ENCODE measurements at regions not wholly inside any gene's neighbourhood (a gene's known extent, or its start where the extent isn't known, plus 50 kb on each side); places are given as distances from the start of the nearest gene placed in this dataset.

DNA sequence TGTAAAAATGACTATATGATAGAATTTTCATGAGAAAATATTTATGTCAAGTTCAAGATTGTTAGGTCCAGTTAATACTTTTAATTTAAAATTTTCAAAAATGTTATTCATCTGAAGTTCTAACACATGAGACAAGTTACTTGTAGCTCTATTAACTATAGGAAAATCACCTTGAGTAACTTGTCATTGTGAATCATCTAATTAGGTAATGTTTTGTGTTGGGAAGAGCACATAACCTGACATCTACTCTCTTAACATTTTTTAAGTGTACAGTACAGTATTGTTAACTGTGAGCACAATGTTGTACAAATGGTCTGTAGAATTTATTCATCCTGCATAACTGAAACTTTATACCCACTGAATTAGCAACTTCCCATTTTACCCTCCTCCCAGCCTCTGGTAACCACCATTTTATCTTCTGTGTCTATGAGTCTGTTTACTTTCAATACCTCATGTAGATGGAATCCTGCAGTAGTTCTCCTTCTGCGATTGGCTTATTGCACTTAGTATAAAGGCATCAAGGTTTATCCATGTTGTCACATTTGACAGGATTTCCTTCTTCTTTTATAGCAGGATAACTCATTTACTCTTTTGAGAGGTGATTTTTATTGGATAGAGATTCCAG, 54.6 kb downstream of the ARL4A start:
- Histone ChIP-seq H3K36me3 (ENCODE audit: control insufficient read depth in 2 of 2, extremely low read depth in 1 of 2, insufficient read depth in 2 of 2, low read length in 2 of 2) (no peaks in the 10 kb centered on the region), H2AFZ (ENCODE audit: low read depth, low read length) (peak overlapping the region; percentile 15), H3K27ac (ENCODE audit: insufficient read depth, low read depth, low read length) (no peak overlapping the region), H3K9ac (replicated peaks; ENCODE audit: extremely low read depth, insufficient read depth, low read length) (no peak overlapping the region), H3K79me2 (ENCODE audit: control insufficient read depth, insufficient read depth, low read length) (no peaks in the 10 kb centered on the region), H4K20me1 (replicated peaks; ENCODE audit: control insufficient read depth, extremely low read depth, insufficient read depth, low read length) (no peaks in the 10 kb centered on the region), H3K4me2 (ENCODE audit: insufficient read depth, low read length) (no peak overlapping the region), H3K27me3 (ENCODE audit: control insufficient read depth in 2 of 2, insufficient read depth in 2 of 2, low read length in 2 of 2) (no peaks in the 10 kb centered on the region), H3K4me1 (ENCODE audit: control insufficient read depth, extremely low read depth, insufficient read depth, low read length) (peaks cover 8% of the 10 kb centered on the region), H3K9me1 (replicated peaks; ENCODE audit: control insufficient read depth, extremely low read depth, insufficient read depth, low read length) (no peaks in the 10 kb centered on the region), H3K4me3 (replicated peaks in 1 of 3; ENCODE audit: insufficient read depth in 1 of 3, low read depth in 1 of 3, low read length in 3 of 3) (no peak overlapping the region), H3K9me3 (replicated peaks; ENCODE audit: control insufficient read depth, insufficient read depth, low read length) (no peaks in the 10 kb centered on the region)
- ChIA-PET CTCF (interaction anchor here (1.2 to 1.3 kb wide), 2 partner anchors 29 to 55 kb away, joined by 3 to 4 read pairs; partner anchors contain the start of gene ARL4A), POLR2A (no interaction called here)
- DNase-seq (ENCODE audit: low read depth, low spot score): peak; percentile 78
- no peak for FAIRE-seq
- no TSS peak for BruUV-seq (replicated peaks)
- intact Hi-C loops (cut with micrococcal nuclease): no loop called here
- dilution Hi-C loops (cut with MboI; ENCODE audit: extremely low pct_ligation_motif_present, low sequenced_read_pairs): no loop called here
- TF ChIP-seq EZH2 (IDR thresholded peaks at IDR 0.05; ENCODE audit: borderline replicate concordance, low read depth, low read length, severe bottlenecking) (no peak), POLR2A (IDR thresholded peaks at IDR 0.05; ENCODE audit: low read depth, low read length) (no peak)

DNA sequence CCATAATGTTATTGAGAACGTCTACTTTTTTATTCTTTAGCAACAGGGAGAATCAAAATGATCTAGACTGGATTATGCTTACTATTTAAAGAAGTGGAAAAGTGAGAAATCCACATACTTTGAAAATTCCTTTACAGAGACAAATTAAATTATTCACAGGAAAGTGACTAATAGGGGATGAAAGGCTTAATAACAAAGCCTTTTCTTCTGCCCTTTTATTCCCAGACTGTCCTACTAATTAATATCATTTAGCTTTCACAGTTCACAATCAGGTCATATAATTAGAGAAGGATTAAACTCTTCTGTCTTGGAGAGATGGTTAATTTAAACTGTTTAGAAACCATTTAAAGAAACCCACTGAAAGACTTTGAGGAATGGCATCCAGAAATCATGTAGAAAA, 58.8 kb downstream of the ARL4A start:
- CTCF ChIA-PET: interaction anchor here (0.9 to 1.7 kb wide), 7 partner anchors 18 to 372 kb away, joined by 3 to 9 read pairs (median 3); no protein-coding TSS in a partner anchor

More for the DNA sequence above, 58.8 kb downstream of the ARL4A start:
- TF ChIP-seq EZH2 (IDR thresholded peaks at IDR 0.05; ENCODE audit: borderline replicate concordance, low read depth, low read length, severe bottlenecking): no peak
- no peak for TF ChIP-seq POLR2AphosphoS5 (IDR thresholded peaks at IDR 0.05; ENCODE audit: insufficient read depth, low read depth, low read length)
- no peak for TF ChIP-seq GATA2 (IDR thresholded peaks at IDR 0.05; ENCODE audit: insufficient read depth, insufficient read length, low read depth, low read length)
- TF ChIP-seq, protein P1, sequence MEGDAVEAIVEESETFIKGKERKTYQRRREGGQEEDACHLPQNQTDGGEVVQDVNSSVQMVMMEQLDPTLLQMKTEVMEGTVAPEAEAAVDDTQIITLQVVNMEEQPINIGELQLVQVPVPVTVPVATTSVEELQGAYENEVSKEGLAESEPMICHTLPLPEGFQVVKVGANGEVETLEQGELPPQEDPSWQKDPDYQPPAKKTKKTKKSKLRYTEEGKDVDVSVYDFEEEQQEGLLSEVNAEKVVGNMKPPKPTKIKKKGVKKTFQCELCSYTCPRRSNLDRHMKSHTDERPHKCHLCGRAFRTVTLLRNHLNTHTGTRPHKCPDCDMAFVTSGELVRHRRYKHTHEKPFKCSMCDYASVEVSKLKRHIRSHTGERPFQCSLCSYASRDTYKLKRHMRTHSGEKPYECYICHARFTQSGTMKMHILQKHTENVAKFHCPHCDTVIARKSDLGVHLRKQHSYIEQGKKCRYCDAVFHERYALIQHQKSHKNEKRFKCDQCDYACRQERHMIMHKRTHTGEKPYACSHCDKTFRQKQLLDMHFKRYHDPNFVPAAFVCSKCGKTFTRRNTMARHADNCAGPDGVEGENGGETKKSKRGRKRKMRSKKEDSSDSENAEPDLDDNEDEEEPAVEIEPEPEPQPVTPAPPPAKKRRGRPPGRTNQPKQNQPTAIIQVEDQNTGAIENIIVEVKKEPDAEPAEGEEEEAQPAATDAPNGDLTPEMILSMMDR (IDR thresholded peaks at IDR 0.05; ENCODE audit: extremely low read depth in 1 of 2, insufficient read depth in 1 of 2, low read depth in 1 of 2, low read length in 2 of 2): no peak
- no peak for TF ChIP-seq POLR2A (IDR thresholded peaks at IDR 0.05; ENCODE audit: low read depth, low read length)
- TF ChIP-seq FOS (IDR thresholded peaks at IDR 0.05; ENCODE audit: borderline replicate concordance, insufficient read depth, low read length): peak; percentile 44
- TF ChIP-seq, protein P2, sequence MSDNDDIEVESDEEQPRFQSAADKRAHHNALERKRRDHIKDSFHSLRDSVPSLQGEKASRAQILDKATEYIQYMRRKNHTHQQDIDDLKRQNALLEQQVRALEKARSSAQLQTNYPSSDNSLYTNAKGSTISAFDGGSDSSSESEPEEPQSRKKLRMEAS (IDR thresholded peaks at IDR 0.05; ENCODE audit: insufficient read depth, insufficient read length): no peak
- peak; percentile 38 for TF ChIP-seq JUN (IDR thresholded peaks at IDR 0.05; ENCODE audit: borderline replicate concordance, insufficient read depth, insufficient read length, low read depth)
- no peak for TF ChIP-seq MYC (IDR thresholded peaks at IDR 0.05; ENCODE audit: low read depth, low read length)
- Histone ChIP-seq H3K36me3 (ENCODE audit: control insufficient read depth in 2 of 2, extremely low read depth in 1 of 2, insufficient read depth in 2 of 2, low read length in 2 of 2) (no peaks in the 10 kb centered on the region), H3K79me2 (ENCODE audit: control insufficient read depth, insufficient read depth, low read length) (no peaks in the 10 kb centered on the region), H4K20me1 (replicated peaks; ENCODE audit: control insufficient read depth, extremely low read depth, insufficient read depth, low read length) (no peaks in the 10 kb centered on the region), H3K9me1 (replicated peaks; ENCODE audit: control insufficient read depth, extremely low read depth, insufficient read depth, low read length) (no peaks in the 10 kb centered on the region), H3K9me3 (replicated peaks; ENCODE audit: control insufficient read depth, insufficient read depth, low read length) (no peaks in the 10 kb centered on the region), H3K4me3 (replicated peaks in 1 of 3; ENCODE audit: insufficient read depth in 1 of 3, low read depth in 1 of 3, low read length in 3 of 3) (no peak overlapping the region), H3K27ac (ENCODE audit: insufficient read depth, low read depth, low read length) (peak overlapping the region; percentile 62), H3K27me3 (ENCODE audit: control insufficient read depth in 2 of 2, insufficient read depth in 2 of 2, low read length in 2 of 2) (no peaks in the 10 kb centered on the region), H3K4me1 (ENCODE audit: control insufficient read depth, extremely low read depth, insufficient read depth, low read length) (peaks cover 14% of the 10 kb centered on the region), H3K4me2 (ENCODE audit: insufficient read depth, low read length) (peak overlapping the region; percentile 69), H2AFZ (ENCODE audit: low read depth, low read length) (peak overlapping the region; percentile 34), H3K9ac (replicated peaks; ENCODE audit: extremely low read depth, insufficient read depth, low read length) (no peak overlapping the region)
- FAIRE-seq (peak; percentile 73), DNase-seq (ENCODE audit: low read depth, low spot score) (peak; percentile 67)
- no TSS peak for BruUV-seq (replicated peaks)
- POLR2A ChIA-PET: no interaction called here
- intact Hi-C loops (cut with micrococcal nuclease): no loop called here
- dilution Hi-C loops (cut with MboI; ENCODE audit: extremely low pct_ligation_motif_present, low sequenced_read_pairs): no loop called here

Data from endothelial cell of umbilical vein (primary cell).